ENCODE measurements at regions not wholly inside any gene's neighbourhood (a gene's known extent, or its start where the extent isn't known, plus 50 kb on each side); places are given as distances from the start of the nearest gene placed in this dataset.

DNA sequence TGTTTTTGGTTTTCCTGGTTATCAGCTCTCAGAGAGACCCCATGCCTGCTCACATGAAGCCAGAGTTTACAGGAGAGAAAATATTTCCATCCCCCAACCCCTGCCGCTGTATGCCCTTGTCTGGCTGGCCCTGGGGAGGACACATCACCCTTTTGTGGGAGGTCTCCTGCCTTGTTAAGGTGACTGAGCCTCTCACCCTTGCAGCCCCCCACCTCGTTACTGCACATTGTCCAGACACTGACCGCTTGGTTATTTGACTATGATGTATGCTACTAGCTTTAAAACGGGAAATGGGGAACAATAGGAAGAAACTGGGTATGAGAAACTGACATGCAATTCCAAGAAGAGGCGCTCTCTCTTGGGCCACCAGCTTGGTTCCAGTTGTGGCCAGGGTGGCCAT is 51.1 kb upstream of the RFPL3 start:
- WGBS, result 81% methylated on average over 5 of the region's 5 CpGs
- H3K9me3 ChIP-seq (ENCODE audit: control insufficient read depth, low read length), result no peaks in the 10 kb centered on the region

DNA sequence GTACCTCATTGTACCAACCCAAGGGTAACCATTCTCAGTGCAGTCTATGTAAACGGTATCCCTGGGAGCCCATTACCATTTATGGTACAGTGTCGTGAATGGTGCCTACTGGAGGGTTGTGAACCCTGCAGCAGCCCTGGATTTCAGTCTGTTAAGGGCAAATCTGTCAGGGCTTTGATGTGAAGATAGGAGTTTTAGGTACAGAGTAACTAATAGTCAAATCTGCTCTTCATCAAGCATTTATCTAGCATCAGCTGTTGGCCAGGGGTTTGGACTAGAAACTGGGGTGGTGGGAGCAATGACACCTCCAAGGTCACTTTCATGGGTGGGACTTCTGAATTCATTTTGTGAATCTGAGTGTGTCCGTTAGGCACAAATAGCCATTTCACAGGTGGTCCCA is 50.6 kb upstream of the RFPL3 start:
- Histone ChIP-seq H3K79me1 (replicated peaks; ENCODE audit: low read length, poor library complexity, severe bottlenecking) (no peaks in the 10 kb centered on the region), H2BK5ac (ENCODE audit: low read depth, low read length, poor library complexity, severe bottlenecking) (no peak overlapping the region), H3K14ac (ENCODE audit: low read length in 2 of 2) (no peak overlapping the region)

More for the DNA sequence above, 51.1 kb upstream of the RFPL3 start:
- no peaks in the 10 kb centered on the region for H3K79me1 ChIP-seq (replicated peaks; ENCODE audit: low read length, poor library complexity, severe bottlenecking)
- no peak overlapping the region for H2BK5ac ChIP-seq (ENCODE audit: low read depth, low read length, poor library complexity, severe bottlenecking)
- no peak overlapping the region for H4K8ac ChIP-seq (ENCODE audit: low read length)
- no peak overlapping the region for H3K9ac ChIP-seq (ENCODE audit: low read length)
- no peaks in the 10 kb centered on the region for H3K36me3 ChIP-seq (ENCODE audit: control insufficient read depth in 1 of 2, insufficient read depth in 2 of 2, low read depth in 1 of 2, low read length in 2 of 2)
- no peak overlapping the region for H3K14ac ChIP-seq (ENCODE audit: low read length in 2 of 2)
- peaks cover 7 to 24% of the 10 kb centered on the region in 2 experiments for H3K27me3 ChIP-seq (ENCODE audit: control insufficient read depth in 1 of 2, insufficient read depth in 1 of 2, low read length in 2 of 2)
- no peak overlapping the region for H4K91ac ChIP-seq (ENCODE audit: low read length)
- no peak for DNase-seq
- H3K4me1 ChIP-seq (ENCODE audit: control insufficient read depth, insufficient read depth, low read depth, low read length), result peaks cover 2% of the 10 kb centered on the region
- H3K18ac ChIP-seq (ENCODE audit: low read depth in 1 of 2, low read length in 2 of 2), result no peak overlapping the region
- no peak overlapping the region for H2BK120ac ChIP-seq (ENCODE audit: low read depth, low read length)
- H3K4ac ChIP-seq (ENCODE audit: low read depth in 1 of 2, low read length in 2 of 2), result no peak overlapping the region
- H3K4me3 ChIP-seq (ENCODE audit: insufficient read depth in 1 of 2, low read depth in 1 of 2, low read length in 2 of 2), result no peak overlapping the region
- no peak overlapping the region for H2BK12ac ChIP-seq (ENCODE audit: low read length in 2 of 2)
- no peak overlapping the region for H2BK15ac ChIP-seq (ENCODE audit: low read depth, poor library complexity, severe bottlenecking)
- H3K23ac ChIP-seq (ENCODE audit: low read length in 2 of 2), result no peak overlapping the region
- H3K27ac ChIP-seq (ENCODE audit: low read length, poor library complexity, severe bottlenecking), result no peak overlapping the region
- no peak overlapping the region for H3K4me2 ChIP-seq (ENCODE audit: low read length, poor library complexity, severe bottlenecking)
- H2AK5ac ChIP-seq (ENCODE audit: low read length, severe bottlenecking), result no peak overlapping the region
- no peak overlapping the region for H2AFZ ChIP-seq (ENCODE audit: low read depth, low read length)

DNA sequence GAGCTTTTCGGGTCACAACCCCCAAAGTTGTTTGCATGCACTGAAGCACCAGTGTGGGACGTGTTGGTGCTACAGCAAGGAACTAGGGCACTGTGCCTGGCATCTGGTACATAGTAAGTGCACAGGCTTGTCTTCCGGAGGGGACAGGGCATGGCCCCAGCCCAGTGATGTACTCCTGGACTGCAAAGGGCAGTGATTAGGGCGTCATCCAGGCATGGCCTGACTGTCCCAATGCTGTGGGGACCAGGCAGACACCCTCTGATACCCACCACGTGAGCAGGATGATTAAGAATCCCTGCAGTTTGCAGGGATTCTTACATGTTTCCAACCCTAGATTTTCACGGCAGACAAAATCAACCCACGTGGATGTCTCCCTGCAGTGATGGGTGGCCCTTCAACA is 50.0 kb upstream of the RFPL3 start:
- no peak overlapping the region for H3K4me2 ChIP-seq (ENCODE audit: low read length, poor library complexity, severe bottlenecking)
- H2BK12ac ChIP-seq (ENCODE audit: low read length in 2 of 2), result no peak overlapping the region
- H3K36me3 ChIP-seq (ENCODE audit: control insufficient read depth in 1 of 2, insufficient read depth in 2 of 2, low read depth in 1 of 2, low read length in 2 of 2), result no peaks in the 10 kb centered on the region
- WGBS, result 59% methylated on average over 7 of the region's 7 CpGs
- H4K8ac ChIP-seq (ENCODE audit: low read length), result no peak overlapping the region
- H3K18ac ChIP-seq (ENCODE audit: low read depth in 1 of 2, low read length in 2 of 2), result no peak overlapping the region
- no peak overlapping the region for H3K23ac ChIP-seq (ENCODE audit: low read length in 2 of 2)
- peaks cover 4% of the 10 kb centered on the region for H3K4me1 ChIP-seq (ENCODE audit: control insufficient read depth, insufficient read depth, low read depth, low read length)
- H4K91ac ChIP-seq (ENCODE audit: low read length), result peak overlapping the region; percentile 39
- H3K27me3 ChIP-seq (ENCODE audit: control insufficient read depth in 1 of 2, insufficient read depth in 1 of 2, low read length in 2 of 2), result peaks cover 7 to 24% of the 10 kb centered on the region in 2 experiments
- no peak overlapping the region for H2AK5ac ChIP-seq (ENCODE audit: low read length, severe bottlenecking)
- no peak for DNase-seq
- no peak overlapping the region for H2BK5ac ChIP-seq (ENCODE audit: low read depth, low read length, poor library complexity, severe bottlenecking)
- no peak overlapping the region for H2BK120ac ChIP-seq (ENCODE audit: low read depth, low read length)
- H2BK15ac ChIP-seq (ENCODE audit: low read depth, poor library complexity, severe bottlenecking), result no peak overlapping the region
- H3K9me3 ChIP-seq (ENCODE audit: control insufficient read depth, low read length), result no peaks in the 10 kb centered on the region
- H3K79me1 ChIP-seq (replicated peaks; ENCODE audit: low read length, poor library complexity, severe bottlenecking), result no peaks in the 10 kb centered on the region
- no peak overlapping the region for H3K27ac ChIP-seq (ENCODE audit: low read length, poor library complexity, severe bottlenecking)
- H3K9ac ChIP-seq (ENCODE audit: low read length), result no peak overlapping the region
- no peak overlapping the region for H3K4me3 ChIP-seq (ENCODE audit: insufficient read depth in 1 of 2, low read depth in 1 of 2, low read length in 2 of 2)
- H3K14ac ChIP-seq (ENCODE audit: low read length in 2 of 2), result no peak overlapping the region
- no peak overlapping the region for H2AFZ ChIP-seq (ENCODE audit: low read depth, low read length)
- no peak overlapping the region for H3K4ac ChIP-seq (ENCODE audit: low read depth in 1 of 2, low read length in 2 of 2)

More for the DNA sequence above, 50.6 kb upstream of the RFPL3 start:
- Histone ChIP-seq H4K91ac (ENCODE audit: low read length) (no peak overlapping the region), H3K23ac (ENCODE audit: low read length in 2 of 2) (no peak overlapping the region), H3K9ac (ENCODE audit: low read length) (no peak overlapping the region), H3K4me1 (ENCODE audit: control insufficient read depth, insufficient read depth, low read depth, low read length) (peaks cover 4% of the 10 kb centered on the region), H3K4me2 (ENCODE audit: low read length, poor library complexity, severe bottlenecking) (no peak overlapping the region), H3K18ac (ENCODE audit: low read depth in 1 of 2, low read length in 2 of 2) (no peak overlapping the region), H3K36me3 (ENCODE audit: control insufficient read depth in 1 of 2, insufficient read depth in 2 of 2, low read depth in 1 of 2, low read length in 2 of 2) (no peaks in the 10 kb centered on the region), H2AK5ac (ENCODE audit: low read length, severe bottlenecking) (no peak overlapping the region), H2BK12ac (ENCODE audit: low read length in 2 of 2) (no peak overlapping the region), H3K27ac (ENCODE audit: low read length, poor library complexity, severe bottlenecking) (no peak overlapping the region), H2BK15ac (ENCODE audit: low read depth, poor library complexity, severe bottlenecking) (no peak overlapping the region), H2BK120ac (ENCODE audit: low read depth, low read length) (no peak overlapping the region), H2AFZ (ENCODE audit: low read depth, low read length) (no peak overlapping the region), H3K9me3 (ENCODE audit: control insufficient read depth, low read length) (no peaks in the 10 kb centered on the region), H3K4ac (ENCODE audit: low read depth in 1 of 2, low read length in 2 of 2) (no peak overlapping the region), H4K8ac (ENCODE audit: low read length) (no peak overlapping the region), H3K27me3 (ENCODE audit: control insufficient read depth in 1 of 2, insufficient read depth in 1 of 2, low read length in 2 of 2) (peaks cover 7 to 24% of the 10 kb centered on the region in 2 experiments), H3K4me3 (ENCODE audit: insufficient read depth in 1 of 2, low read depth in 1 of 2, low read length in 2 of 2) (no peak overlapping the region)
- WGBS, result 75% methylated on average over 3 of the region's 3 CpGs
- DNase-seq, result no peak
